ENCODE measurements at regions not wholly inside any gene's neighbourhood (a gene's known extent, or its start where the extent isn't known, plus 50 kb on each side); places are given as distances from the start of the nearest gene placed in this dataset.
"Not testable (repeated sequence)": the region's sequence is repeated elsewhere in the genome, so short reads cannot be mapped to it uniquely, and the experiment has no call there.

- Histone ChIP-seq H3K4me1 (ENCODE audit: control insufficient read depth, insufficient read depth, low read length) (no peaks in the 10 kb centered on the region), H3K27ac (ENCODE audit: low read length) (no peak overlapping the region), H3K9ac (ENCODE audit: low read length in 2 of 2) (no peak overlapping the region), H3K27me3 (ENCODE audit: control insufficient read depth in 1 of 2, insufficient read depth in 2 of 2, low read length in 2 of 2) (no peaks in the 10 kb centered on the region), H3K36me3 (ENCODE audit: control insufficient read depth in 2 of 2, insufficient read depth in 2 of 2, low read length in 2 of 2) (no peaks in the 10 kb centered on the region), H3K4me3 (ENCODE audit: low read length in 2 of 2) (no peak overlapping the region), H3K9me3 (ENCODE audit: control insufficient read depth in 2 of 2, low read length in 2 of 2) (no peaks in the 10 kb centered on the region)
Observed at GRCh38 chr18:39162013-39162827, 1596.6 kb upstream of the CELF4 start.

DNA sequence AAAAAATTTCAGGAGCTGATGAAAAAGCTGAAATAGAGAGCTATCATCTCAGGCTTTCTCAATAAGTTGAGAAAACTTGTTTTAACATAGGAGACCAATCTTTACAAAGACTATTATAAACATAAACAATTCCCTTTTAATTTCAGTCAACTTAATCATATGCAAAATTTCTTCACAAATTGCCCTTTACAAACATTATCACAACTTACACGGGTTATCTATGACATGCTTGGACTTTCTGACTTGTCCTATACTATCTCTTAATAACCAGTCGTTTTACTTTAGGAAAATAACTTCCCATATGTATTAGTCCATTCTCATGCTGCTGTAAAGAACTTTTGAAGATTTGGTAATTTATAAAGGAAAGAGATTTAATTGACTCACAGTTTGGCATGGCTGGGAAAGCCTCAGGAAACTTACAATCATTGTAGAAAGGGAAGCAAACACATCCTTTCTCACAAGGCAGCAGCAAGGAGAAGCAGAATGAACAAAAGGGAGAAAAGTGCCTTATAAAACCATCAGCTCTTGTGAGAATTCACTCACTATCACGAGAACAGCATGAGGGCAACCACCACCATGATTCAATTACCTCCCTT is 1583.7 kb upstream of the CELF4 start:
- H3K9me3 ChIP-seq (ENCODE audit: control insufficient read depth in 2 of 2, low read length in 2 of 2): no peaks in the 10 kb centered on the region
- H3K36me3 ChIP-seq (ENCODE audit: control insufficient read depth in 2 of 2, insufficient read depth in 2 of 2, low read length in 2 of 2): no peaks in the 10 kb centered on the region
- no peaks in the 10 kb centered on the region for H3K4me1 ChIP-seq (ENCODE audit: control insufficient read depth, insufficient read depth, low read length)
- no peak overlapping the region for H3K4me3 ChIP-seq (ENCODE audit: low read length in 2 of 2)
- no peak overlapping the region for H3K9ac ChIP-seq (ENCODE audit: low read length in 2 of 2)
- no peak overlapping the region for H3K27ac ChIP-seq (ENCODE audit: low read length)
- H3K27me3 ChIP-seq (ENCODE audit: control insufficient read depth in 1 of 2, insufficient read depth in 2 of 2, low read length in 2 of 2): no peaks in the 10 kb centered on the region

DNA sequence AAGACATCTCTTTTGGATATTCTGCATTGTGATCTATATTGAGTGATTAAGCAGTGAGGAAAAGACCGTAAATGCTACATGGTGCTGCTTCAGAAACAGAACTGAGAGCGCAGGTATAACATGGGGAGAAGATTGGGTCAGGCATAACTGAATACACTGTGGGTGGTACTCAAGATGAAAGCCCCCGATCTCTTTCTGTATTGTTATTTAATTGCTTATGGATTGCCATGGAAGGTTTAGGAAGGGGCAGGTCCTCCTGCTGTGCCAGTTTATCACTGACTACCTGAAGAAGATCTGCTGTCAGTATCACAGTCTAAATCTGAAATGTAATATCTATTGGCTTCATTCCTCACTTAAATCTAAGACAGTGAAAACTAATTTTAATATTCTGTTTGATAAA is 1568.7 kb upstream of the CELF4 start:
- no peak overlapping the region for H3K4me3 ChIP-seq (ENCODE audit: low read length in 2 of 2)
- H3K27ac ChIP-seq (ENCODE audit: low read length): no peak overlapping the region
- H3K9ac ChIP-seq (ENCODE audit: low read length in 2 of 2): no peak overlapping the region
- H3K36me3 ChIP-seq (ENCODE audit: control insufficient read depth in 2 of 2, insufficient read depth in 2 of 2, low read length in 2 of 2): no peaks in the 10 kb centered on the region
- H3K4me1 ChIP-seq (ENCODE audit: control insufficient read depth, insufficient read depth, low read length): no peaks in the 10 kb centered on the region
- H3K9me3 ChIP-seq (ENCODE audit: control insufficient read depth in 2 of 2, low read length in 2 of 2): no peaks in the 10 kb centered on the region
- no peaks in the 10 kb centered on the region for H3K27me3 ChIP-seq (ENCODE audit: control insufficient read depth in 1 of 2, insufficient read depth in 2 of 2, low read length in 2 of 2)

DNA sequence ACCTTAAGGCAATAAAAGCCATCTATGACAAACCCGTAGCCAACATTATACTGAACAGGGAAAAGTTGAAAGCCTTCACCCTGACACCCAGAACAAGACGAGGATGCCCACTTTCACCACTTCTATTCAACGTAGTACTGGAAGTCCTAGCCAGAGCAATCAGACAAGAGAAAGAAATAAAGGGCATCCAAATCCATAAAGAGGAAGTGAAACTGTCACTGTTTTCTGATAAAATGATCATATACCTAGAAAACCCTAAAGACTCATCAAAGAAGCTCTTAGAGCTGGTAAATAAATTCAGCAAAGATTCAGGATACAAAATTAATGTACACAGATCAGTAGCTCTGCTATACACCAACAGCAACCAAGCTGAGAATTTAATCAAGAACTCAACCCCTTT is 1561.9 kb upstream of the CELF4 start:
- not testable (repeated sequence) for H3K36me3 ChIP-seq (ENCODE audit: control insufficient read depth in 2 of 2, insufficient read depth in 2 of 2, low read length in 2 of 2); H3K4me1 ChIP-seq (ENCODE audit: control insufficient read depth, insufficient read depth, low read length); H3K9me3 ChIP-seq (ENCODE audit: control insufficient read depth in 2 of 2, low read length in 2 of 2); H3K27ac ChIP-seq (ENCODE audit: low read length); H3K9ac ChIP-seq (ENCODE audit: low read length in 2 of 2); H3K4me3 ChIP-seq (ENCODE audit: low read length in 2 of 2); H3K27me3 ChIP-seq (ENCODE audit: control insufficient read depth in 1 of 2, insufficient read depth in 2 of 2, low read length in 2 of 2)

DNA sequence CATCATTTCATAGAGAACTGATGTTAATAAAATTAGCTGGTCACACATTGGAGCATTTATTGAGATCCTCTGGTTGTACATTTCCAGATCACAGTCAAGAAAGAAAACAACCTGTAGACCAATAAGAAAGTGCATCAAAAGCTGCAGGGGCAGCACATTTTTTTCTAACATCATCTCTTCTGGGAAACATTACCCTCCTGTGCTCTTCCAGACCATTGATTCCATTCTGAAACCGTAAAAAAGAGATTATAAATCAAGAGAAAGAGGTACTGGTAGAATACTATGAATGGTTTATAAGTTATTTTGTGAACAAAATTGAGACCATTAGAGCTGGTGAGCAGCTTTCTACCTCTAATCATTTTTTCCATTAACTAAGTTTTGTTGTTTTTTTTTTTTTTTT is 1548.2 kb upstream of the CELF4 start:
- H3K27me3 ChIP-seq (ENCODE audit: control insufficient read depth in 1 of 2, insufficient read depth in 2 of 2, low read length in 2 of 2): no peaks in the 10 kb centered on the region
- no peaks in the 10 kb centered on the region for H3K9me3 ChIP-seq (ENCODE audit: control insufficient read depth in 2 of 2, low read length in 2 of 2)
- H3K36me3 ChIP-seq (ENCODE audit: control insufficient read depth in 2 of 2, insufficient read depth in 2 of 2, low read length in 2 of 2): no peaks in the 10 kb centered on the region
- no peak overlapping the region for H3K9ac ChIP-seq (ENCODE audit: low read length in 2 of 2)
- no peak overlapping the region for H3K4me3 ChIP-seq (ENCODE audit: low read length in 2 of 2)
- no peak overlapping the region for H3K27ac ChIP-seq (ENCODE audit: low read length)
- no peaks in the 10 kb centered on the region for H3K4me1 ChIP-seq (ENCODE audit: control insufficient read depth, insufficient read depth, low read length)

DNA sequence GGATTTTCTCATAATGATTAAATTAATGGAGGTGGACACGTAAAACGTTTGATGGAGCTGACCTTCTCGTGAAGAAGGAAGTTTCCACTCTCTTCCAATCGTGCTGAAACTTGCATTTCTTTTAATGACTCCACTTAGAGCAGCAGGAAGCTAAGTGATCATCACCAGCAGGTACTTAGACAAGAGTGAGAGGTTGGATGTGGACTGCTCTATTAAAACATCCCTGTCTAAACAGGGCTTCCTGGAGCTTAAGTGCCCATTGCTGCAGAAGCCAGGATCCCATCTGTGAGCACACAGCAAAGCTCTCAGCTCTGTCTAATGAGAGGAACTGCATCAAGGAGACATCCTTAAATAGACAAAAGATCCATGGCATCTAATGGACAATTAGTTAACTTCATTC is 1539.5 kb upstream of the CELF4 start:
- Histone ChIP-seq H3K4me1 (ENCODE audit: control insufficient read depth, insufficient read depth, low read length) (no peaks in the 10 kb centered on the region), H3K4me3 (ENCODE audit: low read length in 2 of 2) (no peak overlapping the region), H3K9me3 (ENCODE audit: control insufficient read depth in 2 of 2, low read length in 2 of 2) (no peaks in the 10 kb centered on the region), H3K27ac (ENCODE audit: low read length) (no peak overlapping the region), H3K9ac (ENCODE audit: low read length in 2 of 2) (no peak overlapping the region), H3K27me3 (ENCODE audit: control insufficient read depth in 1 of 2, insufficient read depth in 2 of 2, low read length in 2 of 2) (no peaks in the 10 kb centered on the region), H3K36me3 (ENCODE audit: control insufficient read depth in 2 of 2, insufficient read depth in 2 of 2, low read length in 2 of 2) (no peaks in the 10 kb centered on the region)

DNA sequence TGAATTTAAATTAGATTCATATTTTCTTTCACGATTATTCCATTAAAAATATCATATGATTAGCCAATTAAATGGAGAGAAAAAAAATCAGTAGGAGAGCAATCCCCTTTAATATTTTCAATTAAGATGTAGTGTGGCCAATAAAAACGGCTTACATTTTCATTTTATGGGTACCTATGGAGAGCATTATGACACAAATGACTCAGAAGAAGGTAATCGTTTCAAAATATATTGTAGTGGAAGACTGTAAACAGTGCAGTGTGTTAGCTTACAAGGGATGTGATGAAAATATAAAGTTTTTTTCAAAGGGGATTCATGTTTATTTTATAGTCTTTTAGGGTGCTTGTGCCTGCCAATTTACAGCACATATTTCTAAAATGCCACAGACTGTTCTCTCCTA is 1507.4 kb upstream of the CELF4 start:
- H3K27ac ChIP-seq (ENCODE audit: low read length): no peak overlapping the region
- H3K27me3 ChIP-seq (ENCODE audit: control insufficient read depth in 1 of 2, insufficient read depth in 2 of 2, low read length in 2 of 2): no peaks in the 10 kb centered on the region

GRCh38 chr18:39062426-39062825 is 1496.8 kb upstream of the CELF4 start:
- H3K9ac ChIP-seq (ENCODE audit: low read length in 2 of 2): no peak overlapping the region
- no peaks in the 10 kb centered on the region for H3K27me3 ChIP-seq (ENCODE audit: control insufficient read depth in 1 of 2, insufficient read depth in 2 of 2, low read length in 2 of 2)
- H3K9me3 ChIP-seq (ENCODE audit: control insufficient read depth in 2 of 2, low read length in 2 of 2): no peaks in the 10 kb centered on the region
- no peaks in the 10 kb centered on the region for H3K4me1 ChIP-seq (ENCODE audit: control insufficient read depth, insufficient read depth, low read length)
- no peaks in the 10 kb centered on the region for H3K36me3 ChIP-seq (ENCODE audit: control insufficient read depth in 2 of 2, insufficient read depth in 2 of 2, low read length in 2 of 2)
- H3K4me3 ChIP-seq (ENCODE audit: low read length in 2 of 2): no peak overlapping the region
- H3K27ac ChIP-seq (ENCODE audit: low read length): no peak overlapping the region

More for the DNA sequence above, 1507.4 kb upstream of the CELF4 start:
- Histone ChIP-seq H3K36me3 (ENCODE audit: control insufficient read depth in 2 of 2, insufficient read depth in 2 of 2, low read length in 2 of 2) (no peaks in the 10 kb centered on the region), H3K4me1 (ENCODE audit: control insufficient read depth, insufficient read depth, low read length) (no peaks in the 10 kb centered on the region), H3K9me3 (ENCODE audit: control insufficient read depth in 2 of 2, low read length in 2 of 2) (no peaks in the 10 kb centered on the region), H3K4me3 (ENCODE audit: low read length in 2 of 2) (no peak overlapping the region), H3K9ac (ENCODE audit: low read length in 2 of 2) (no peak overlapping the region)

DNA sequence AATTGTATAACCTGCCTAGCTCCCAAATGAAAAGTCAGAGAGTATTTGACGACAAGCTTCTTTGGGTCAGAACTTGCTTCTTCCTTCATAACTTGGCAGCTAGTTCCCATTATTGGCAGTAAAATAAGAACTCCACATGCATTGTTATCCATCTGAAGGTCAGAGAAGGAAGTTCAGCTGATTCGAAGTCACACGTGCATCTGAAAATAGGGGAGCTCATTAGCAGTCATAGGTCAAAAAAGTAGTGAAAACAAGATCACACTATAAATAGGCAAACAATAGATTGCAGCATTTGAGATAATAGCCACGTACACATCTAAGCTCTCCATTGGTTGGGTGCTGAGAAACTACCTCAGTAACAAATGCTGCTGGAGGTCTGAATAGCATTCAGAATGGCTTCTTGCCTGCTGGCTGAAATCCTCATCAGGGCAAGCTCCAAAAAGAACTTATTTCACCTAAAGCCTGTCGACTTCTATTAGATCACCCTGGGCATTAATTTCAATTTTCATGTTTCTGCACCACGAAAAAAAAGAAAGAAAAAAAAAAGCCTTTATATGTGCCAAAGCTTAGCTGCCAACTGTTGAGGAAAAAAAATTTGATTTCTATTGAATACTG is 1492.9 kb upstream of the CELF4 start:
- H3K4me1 ChIP-seq (ENCODE audit: control insufficient read depth, insufficient read depth, low read length): no peaks in the 10 kb centered on the region
- H3K36me3 ChIP-seq (ENCODE audit: control insufficient read depth in 2 of 2, insufficient read depth in 2 of 2, low read length in 2 of 2): no peaks in the 10 kb centered on the region

DNA sequence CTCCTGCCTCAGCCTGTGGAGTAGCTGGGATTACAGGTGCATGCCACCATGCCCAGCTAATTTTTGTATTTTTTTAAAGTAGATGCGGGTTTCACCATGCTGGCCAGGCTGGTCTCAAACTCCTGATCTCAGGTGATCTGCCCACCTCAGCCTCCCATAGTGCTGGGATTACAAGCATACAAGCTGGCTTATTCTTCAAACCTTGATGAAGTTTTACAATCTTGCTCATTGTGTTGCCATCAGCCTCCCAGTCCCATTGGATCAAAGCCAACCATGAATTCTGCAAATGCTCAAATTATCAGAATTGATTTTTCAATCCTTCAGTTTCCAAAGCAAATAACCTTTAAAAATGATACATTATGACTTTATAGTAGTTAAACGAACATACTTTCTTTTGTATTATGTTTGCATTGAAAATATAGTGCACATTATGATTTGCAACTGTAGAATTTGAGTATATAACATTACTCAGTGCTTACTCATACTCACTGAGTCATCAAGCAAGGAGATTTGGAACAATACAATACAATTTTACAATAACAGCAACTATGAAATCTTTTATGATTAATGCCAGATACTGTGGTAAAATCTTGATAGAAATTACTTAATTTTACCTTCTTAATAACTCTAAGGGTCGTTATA is 1491.9 kb upstream of the CELF4 start:
- H3K27ac ChIP-seq (ENCODE audit: low read length): no peak overlapping the region
- H3K9me3 ChIP-seq (ENCODE audit: control insufficient read depth in 2 of 2, low read length in 2 of 2): no peaks in the 10 kb centered on the region
- H3K27me3 ChIP-seq (ENCODE audit: control insufficient read depth in 1 of 2, insufficient read depth in 2 of 2, low read length in 2 of 2): no peaks in the 10 kb centered on the region
- no peak overlapping the region for H3K9ac ChIP-seq (ENCODE audit: low read length in 2 of 2)
- H3K36me3 ChIP-seq (ENCODE audit: control insufficient read depth in 2 of 2, insufficient read depth in 2 of 2, low read length in 2 of 2): no peaks in the 10 kb centered on the region
- H3K4me3 ChIP-seq (ENCODE audit: low read length in 2 of 2): no peak overlapping the region
- H3K4me1 ChIP-seq (ENCODE audit: control insufficient read depth, insufficient read depth, low read length): no peaks in the 10 kb centered on the region

More for the DNA sequence above, 1492.9 kb upstream of the CELF4 start:
- no peaks in the 10 kb centered on the region for H3K9me3 ChIP-seq (ENCODE audit: control insufficient read depth in 2 of 2, low read length in 2 of 2)
- no peak overlapping the region for H3K9ac ChIP-seq (ENCODE audit: low read length in 2 of 2)
- no peak overlapping the region for H3K4me3 ChIP-seq (ENCODE audit: low read length in 2 of 2)
- H3K27ac ChIP-seq (ENCODE audit: low read length): no peak overlapping the region
- H3K27me3 ChIP-seq (ENCODE audit: control insufficient read depth in 1 of 2, insufficient read depth in 2 of 2, low read length in 2 of 2): no peaks in the 10 kb centered on the region

All from stomach smooth muscle (tissue), 2 donors.